Neural progenitor cell (in vitro differentiated cells): ENCODE measurements at regions not wholly inside any gene's neighbourhood (a gene's known extent, or its start where the extent isn't known, plus 50 kb on each side); places are given as distances from the start of the nearest gene placed in this dataset.
A peak's percentile ranks its signal among the peaks of the same experiment; 100 is the strongest.

Source experiments
- DNase-seq: peaks from one replicate; pipeline ENCODE4 v3.0.0-alpha.2; 2016; ENCODE audit warnings: low spot score
- H2AFZ ChIP-seq: fragments of 200-600 bp; sonication (generic); replicated peaks from 2 replicates; pipeline ENCODE4 v1.6.1; 2016; ENCODE audit warnings: antibody characterized with exemption
- H3F3A ChIP-seq: fragments of 200-600 bp; sonication (generic); 2 replicates; pipeline ENCODE4 v1.6.1; 2016; ENCODE audit warnings: antibody characterized with exemption, low read depth
- H3K27ac ChIP-seq: fragments of 200-600 bp; sonication (generic); 2 replicates; pipeline ENCODE4 v1.5.1; 2016; ENCODE audit warnings: mild to moderate bottlenecking
- H3K27me3 ChIP-seq: fragments of 200-600 bp; sonication (generic); 2 replicates; pipeline ENCODE4 v1.6.1; 2016; ENCODE audit warnings: mild to moderate bottlenecking, moderate library complexity
- H3K36me3 ChIP-seq: fragments of 200-600 bp; sonication (generic); 2 replicates; pipeline ENCODE4 v1.5.1; 2016
- H3K4me1 ChIP-seq: fragments of 200-600 bp; sonication (generic); 2 replicates; pipeline ENCODE4 v1.6.1; 2016; ENCODE audit warnings: mixed run types
- H3K4me2 ChIP-seq: fragments of 200-600 bp; sonication (generic); 2 replicates; pipeline ENCODE4 v1.6.1; 2016
- H3K4me3 ChIP-seq: fragments of 200-600 bp; sonication (generic); 2 replicates; pipeline ENCODE4 v1.5.1; 2016
- H3K79me2 ChIP-seq: fragments of 200-600 bp; sonication (generic); 2 replicates; pipeline ENCODE4 v1.6.1; 2016; ENCODE audit warnings: low read depth
- H3K9ac ChIP-seq: fragments of 200-600 bp; sonication (generic); 2 replicates; pipeline ENCODE4 v1.6.1; 2016
- H3K9me3 ChIP-seq: fragments of 200-600 bp; sonication (generic); 2 replicates; pipeline ENCODE4 v1.5.1; 2016; ENCODE audit warnings: low read depth
- H4K20me1 ChIP-seq: fragments of 200-600 bp; sonication (generic); 2 replicates; pipeline ENCODE4 v1.6.1; 2016; ENCODE audit warnings: low read depth
- H3K27ac Mint-ChIP-seq: 3 replicates; pipeline ENCODE4 v1.8.0; 2021; ENCODE audit warnings: mixed read lengths
- H3K27me3 Mint-ChIP-seq: 2 replicates; pipeline ENCODE4 v1.8.0; 2022; ENCODE audit warnings: low read depth, mild to moderate bottlenecking, inconsistent platforms, moderate library complexity, mixed read lengths; ENCODE audit not compliant: insufficient read depth
- H3K36me3 Mint-ChIP-seq: 3 replicates; pipeline ENCODE4 v1.8.0; 2021; ENCODE audit warnings: mixed read lengths
- H3K4me1 Mint-ChIP-seq: 3 replicates; pipeline ENCODE4 v1.8.0; 2021; ENCODE audit warnings: mixed read lengths
- H3K4me3 Mint-ChIP-seq: 3 replicates; pipeline ENCODE4 v1.8.0; 2021; ENCODE audit warnings: mild to moderate bottlenecking, moderate library complexity, mixed read lengths
- H3K9me3 Mint-ChIP-seq: 3 replicates; pipeline ENCODE4 v1.8.0; 2020; ENCODE audit warnings: mixed read lengths
- EZH2 ChIP-seq: fragments of 200-600 bp; sonication (generic); IDR thresholded peaks from 2 replicates; pipeline ENCODE4 v1.6.1; 2017; ENCODE audit warnings: antibody characterized with exemption, mild to moderate bottlenecking, moderate library complexity
- EZH2phosphoT487 ChIP-seq: fragments of 200-600 bp; sonication (generic); IDR thresholded peaks from 2 replicates; pipeline ENCODE4 v1.6.1; 2017; ENCODE audit warnings: antibody characterized with exemption
- TF ChIP-seq, protein P1 (sequence below): fragments of 200-600 bp; sonication (generic); IDR thresholded peaks from 2 replicates; pipeline ENCODE4 v1.5.1; 2017; ENCODE audit warnings: antibody characterized with exemption, mild to moderate bottlenecking

DNA sequence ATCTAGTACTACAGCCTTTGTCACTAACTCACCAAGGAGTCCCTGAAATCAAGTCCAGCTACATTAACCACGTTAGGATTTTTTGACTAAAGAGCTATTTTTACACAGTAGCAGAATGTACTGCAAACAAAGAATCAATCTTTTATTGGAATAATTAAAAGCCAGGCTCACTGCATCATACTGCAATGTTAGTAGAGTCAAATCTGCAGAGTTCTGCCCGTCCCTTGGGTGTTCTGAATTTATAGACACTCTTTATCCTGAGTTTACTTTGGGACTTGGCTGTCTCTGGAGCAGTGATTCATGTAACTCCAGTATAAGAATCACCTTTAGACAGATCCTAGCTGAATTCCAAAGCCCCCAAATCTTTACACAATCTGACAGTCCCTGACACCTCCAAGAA is 127.9 kb upstream of the THSD7B start:
- TF ChIP-seq, protein P1, sequence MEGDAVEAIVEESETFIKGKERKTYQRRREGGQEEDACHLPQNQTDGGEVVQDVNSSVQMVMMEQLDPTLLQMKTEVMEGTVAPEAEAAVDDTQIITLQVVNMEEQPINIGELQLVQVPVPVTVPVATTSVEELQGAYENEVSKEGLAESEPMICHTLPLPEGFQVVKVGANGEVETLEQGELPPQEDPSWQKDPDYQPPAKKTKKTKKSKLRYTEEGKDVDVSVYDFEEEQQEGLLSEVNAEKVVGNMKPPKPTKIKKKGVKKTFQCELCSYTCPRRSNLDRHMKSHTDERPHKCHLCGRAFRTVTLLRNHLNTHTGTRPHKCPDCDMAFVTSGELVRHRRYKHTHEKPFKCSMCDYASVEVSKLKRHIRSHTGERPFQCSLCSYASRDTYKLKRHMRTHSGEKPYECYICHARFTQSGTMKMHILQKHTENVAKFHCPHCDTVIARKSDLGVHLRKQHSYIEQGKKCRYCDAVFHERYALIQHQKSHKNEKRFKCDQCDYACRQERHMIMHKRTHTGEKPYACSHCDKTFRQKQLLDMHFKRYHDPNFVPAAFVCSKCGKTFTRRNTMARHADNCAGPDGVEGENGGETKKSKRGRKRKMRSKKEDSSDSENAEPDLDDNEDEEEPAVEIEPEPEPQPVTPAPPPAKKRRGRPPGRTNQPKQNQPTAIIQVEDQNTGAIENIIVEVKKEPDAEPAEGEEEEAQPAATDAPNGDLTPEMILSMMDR = no peak
- no peak for DNase-seq
- H3K27ac Mint-ChIP-seq = no peak overlapping the region
- Histone ChIP-seq H3K36me3 (no peaks in the 10 kb centered on the region), H3K27me3 (no peaks in the 10 kb centered on the region), H3K27ac (no peak overlapping the region), H3K9me3 (no peaks in the 10 kb centered on the region), H3F3A (no peaks in the 10 kb centered on the region), H3K4me3 (no peak overlapping the region), H3K9ac (no peak overlapping the region), H3K4me2 (no peak overlapping the region), H4K20me1 (no peaks in the 10 kb centered on the region), H2AFZ (no peak overlapping the region), H3K4me1 (no peaks in the 10 kb centered on the region), H3K79me2 (no peaks in the 10 kb centered on the region)
- H3K4me1 Mint-ChIP-seq = no peaks in the 10 kb centered on the region
- no peaks in the 10 kb centered on the region for H3K27me3 Mint-ChIP-seq
- no peaks in the 10 kb centered on the region for H3K36me3 Mint-ChIP-seq
- no peak overlapping the region for H3K4me3 Mint-ChIP-seq
- no peaks in the 10 kb centered on the region for H3K9me3 Mint-ChIP-seq

DNA sequence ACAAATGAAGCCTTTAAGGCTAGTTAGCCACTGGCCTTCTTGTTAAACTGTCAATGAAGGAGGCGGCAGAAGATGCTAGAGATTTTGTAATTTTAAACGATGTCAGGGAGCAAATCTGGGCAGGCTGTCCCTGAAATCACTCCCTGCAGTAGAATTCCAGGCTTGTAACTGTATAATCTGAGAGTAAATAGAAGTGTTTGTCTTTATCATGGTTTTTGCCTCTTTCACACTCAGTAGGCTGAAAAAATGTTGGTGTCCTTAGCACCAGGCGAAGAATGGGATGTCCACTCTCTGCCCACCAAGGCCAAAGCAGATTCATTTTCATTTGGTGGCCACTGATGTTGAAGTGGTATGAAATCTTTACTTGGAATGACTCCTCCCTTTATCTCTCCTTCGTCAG is 136.9 kb upstream of the THSD7B start:
- no peaks in the 10 kb centered on the region for H3K9me3 Mint-ChIP-seq
- no peak for TF ChIP-seq EZH2

DNA sequence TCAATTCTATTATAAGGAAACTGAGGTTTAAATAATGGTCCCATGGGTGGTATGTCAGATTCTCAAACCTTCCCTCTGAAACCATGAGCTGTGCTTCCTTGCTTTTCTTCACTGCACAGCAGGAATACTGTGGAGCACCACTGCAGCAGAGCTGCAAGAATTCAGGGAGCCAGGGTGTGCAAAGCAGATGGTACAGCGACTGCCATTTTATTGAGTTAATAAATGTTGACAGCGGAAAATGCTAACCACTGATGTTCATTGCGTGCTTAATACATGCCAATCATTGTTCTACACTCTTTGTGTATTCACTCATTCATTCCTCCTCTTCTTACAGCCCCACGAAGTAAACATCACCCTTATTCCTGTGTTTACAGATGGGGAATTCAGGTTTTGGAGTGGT is 152.2 kb upstream of the THSD7B start:
- Histone ChIP-seq H3K9ac (no peak overlapping the region), H3K4me3 (no peak overlapping the region), H3F3A (no peaks in the 10 kb centered on the region), H3K79me2 (no peaks in the 10 kb centered on the region), H3K9me3 (no peaks in the 10 kb centered on the region), H3K4me1 (no peaks in the 10 kb centered on the region), H3K27ac (no peak overlapping the region), H4K20me1 (no peaks in the 10 kb centered on the region), H3K36me3 (no peaks in the 10 kb centered on the region), H2AFZ (no peak overlapping the region), H3K4me2 (no peak overlapping the region), H3K27me3 (no peaks in the 10 kb centered on the region)
- Mint-ChIP-seq H3K9me3 (no peaks in the 10 kb centered on the region), H3K4me3 (no peak overlapping the region), H3K36me3 (no peaks in the 10 kb centered on the region), H3K4me1 (no peaks in the 10 kb centered on the region), H3K27me3 (peaks cover 3% of the 10 kb centered on the region), H3K27ac (no peak overlapping the region)
- peak; percentile 2 for DNase-seq
- TF ChIP-seq, protein P1 = no peak
- no peak for TF ChIP-seq EZH2
- TF ChIP-seq EZH2phosphoT487 = no peak

More for the DNA sequence above, 136.9 kb upstream of the THSD7B start:
- no peaks in the 10 kb centered on the region for H3K9me3 ChIP-seq
- no peak overlapping the region for H3K9ac ChIP-seq
- H3K27me3 Mint-ChIP-seq = no peaks in the 10 kb centered on the region
- H3K36me3 Mint-ChIP-seq = no peaks in the 10 kb centered on the region
- no peaks in the 10 kb centered on the region for H3K27me3 ChIP-seq
- H3K4me1 Mint-ChIP-seq = no peaks in the 10 kb centered on the region
- no peak overlapping the region for H3K27ac ChIP-seq
- H3K27ac Mint-ChIP-seq = no peak overlapping the region
- no peaks in the 10 kb centered on the region for H3K79me2 ChIP-seq
- H3K4me1 ChIP-seq = no peaks in the 10 kb centered on the region
- no peaks in the 10 kb centered on the region for H4K20me1 ChIP-seq
- no peak for DNase-seq
- no peaks in the 10 kb centered on the region for H3K36me3 ChIP-seq
- no peak overlapping the region for H3K4me3 ChIP-seq
- H3F3A ChIP-seq = no peaks in the 10 kb centered on the region
- no peak overlapping the region for H3K4me3 Mint-ChIP-seq
- no peak overlapping the region for H3K4me2 ChIP-seq
- H2AFZ ChIP-seq = no peak overlapping the region

DNA sequence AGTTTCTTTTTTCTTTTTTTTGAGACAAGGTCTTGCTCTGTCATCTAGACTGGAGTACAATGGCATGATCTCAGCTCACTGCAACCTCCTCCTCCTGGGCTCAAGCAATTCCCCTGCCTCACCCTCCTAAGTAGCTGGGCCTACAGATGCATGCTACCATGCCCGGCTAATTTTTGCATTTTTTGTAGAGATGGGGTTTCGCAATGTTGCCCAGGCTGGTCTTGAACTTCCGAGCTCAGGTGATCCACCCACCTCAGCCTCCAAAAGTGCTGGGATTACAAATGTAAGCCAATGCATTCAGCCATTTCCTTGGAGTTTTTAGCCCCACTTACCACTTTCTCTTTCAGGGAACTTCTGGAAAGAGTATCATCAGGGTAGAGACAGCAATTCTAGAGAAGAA is 153.3 kb upstream of the THSD7B start:
- Mint-ChIP-seq H3K27me3 (peaks cover 3% of the 10 kb centered on the region), H3K4me1 (no peaks in the 10 kb centered on the region), H3K36me3 (no peaks in the 10 kb centered on the region)

More for the DNA sequence above, 153.3 kb upstream of the THSD7B start:
- no peaks in the 10 kb centered on the region for H3F3A ChIP-seq
- no peak overlapping the region for H3K27ac ChIP-seq
- H3K79me2 ChIP-seq = no peaks in the 10 kb centered on the region
- Mint-ChIP-seq H3K4me3 (no peak overlapping the region), H3K9me3 (no peaks in the 10 kb centered on the region), H3K27ac (no peak overlapping the region)
- no peak overlapping the region for H2AFZ ChIP-seq
- no peaks in the 10 kb centered on the region for H3K4me1 ChIP-seq
- H4K20me1 ChIP-seq = no peaks in the 10 kb centered on the region
- DNase-seq = no peak
- no peaks in the 10 kb centered on the region for H3K36me3 ChIP-seq
- H3K27me3 ChIP-seq = no peaks in the 10 kb centered on the region
- H3K4me2 ChIP-seq = no peak overlapping the region
- TF ChIP-seq, protein P1 = no peak
- TF ChIP-seq EZH2 = no peak
- TF ChIP-seq EZH2phosphoT487 = no peak
- H3K9ac ChIP-seq = no peak overlapping the region
- no peak overlapping the region for H3K4me3 ChIP-seq
- H3K9me3 ChIP-seq = no peaks in the 10 kb centered on the region
